ENCODE measurements at regions not wholly inside any gene's neighbourhood (a gene's known extent, or its start where the extent isn't known, plus 50 kb on each side); places are given as distances from the start of the nearest gene placed in this dataset.

DNA sequence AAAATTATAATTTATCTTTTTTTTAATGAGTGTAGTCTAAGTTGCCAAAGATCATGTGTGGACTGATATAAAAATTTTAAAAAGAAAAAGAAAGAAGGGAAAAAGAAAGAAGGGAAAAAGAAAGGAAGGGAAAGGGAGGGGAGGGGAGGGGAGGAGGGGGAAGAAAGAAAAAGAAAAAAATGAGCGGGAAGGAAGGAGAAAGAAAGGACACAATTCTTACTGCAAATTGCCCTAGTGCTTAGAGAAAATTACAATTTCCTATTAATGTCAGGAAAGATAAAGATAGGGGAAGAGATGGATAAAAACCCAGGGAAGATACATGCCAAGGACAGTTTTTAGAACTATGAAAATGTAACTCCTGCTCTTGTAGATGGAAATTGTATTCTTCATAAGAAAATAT lies 789.7 kb upstream of the GRAMD2B start:
- no peaks in the 10 kb centered on the region for H3K9me3 ChIP-seq
- in situ Hi-C loops (cut with MboI; ENCODE audit: low sequenced_read_pairs), result no loop called here
- no peak for DNase-seq (ENCODE audit: low spot score in 2 of 2)

DNA sequence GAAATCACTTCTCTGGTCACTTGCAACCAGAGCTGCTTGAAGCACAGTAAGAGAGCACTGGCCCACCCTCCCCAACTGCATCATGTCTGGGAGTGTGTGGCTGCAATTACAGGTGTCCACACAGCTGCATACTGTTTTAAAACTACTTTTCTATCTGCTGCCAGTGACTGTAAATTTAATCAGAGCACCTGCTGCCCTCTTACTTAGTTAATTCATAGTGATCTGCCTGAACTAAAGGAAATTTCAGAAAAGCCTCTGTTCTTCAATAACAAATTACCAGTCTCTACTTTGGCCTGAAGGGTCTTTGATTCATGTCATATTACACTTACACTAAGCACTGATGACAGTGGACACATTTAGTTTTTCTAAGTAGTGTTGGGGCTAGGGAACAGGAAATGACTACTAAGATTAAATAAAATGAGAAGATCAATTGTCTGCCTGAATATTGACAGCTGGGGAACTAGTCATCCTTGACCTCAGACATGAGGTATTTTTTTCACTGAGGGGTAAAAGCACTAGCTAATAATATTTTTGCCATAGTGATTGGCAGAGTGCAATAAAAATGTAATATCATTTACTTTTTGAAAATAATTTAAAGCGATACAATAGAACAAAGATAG lies 788.9 kb upstream of the GRAMD2B start:
- Histone ChIP-seq H3K4me1 (no peaks in the 10 kb centered on the region), H3K9me3 (no peaks in the 10 kb centered on the region), H3K27me3 (ENCODE audit: low read depth) (no peaks in the 10 kb centered on the region), H3K36me3 (replicated peaks) (no peaks in the 10 kb centered on the region), H3K4me3 (no peak overlapping the region)
- no peak for DNase-seq (ENCODE audit: low spot score in 2 of 2)
- in situ Hi-C loops (cut with MboI; ENCODE audit: low sequenced_read_pairs), result no loop called here

More for the DNA sequence above, 789.7 kb upstream of the GRAMD2B start:
- Histone ChIP-seq H3K4me1 (no peaks in the 10 kb centered on the region), H3K4me3 (no peak overlapping the region), H3K36me3 (replicated peaks) (no peaks in the 10 kb centered on the region), H3K27me3 (ENCODE audit: low read depth) (no peaks in the 10 kb centered on the region)

DNA sequence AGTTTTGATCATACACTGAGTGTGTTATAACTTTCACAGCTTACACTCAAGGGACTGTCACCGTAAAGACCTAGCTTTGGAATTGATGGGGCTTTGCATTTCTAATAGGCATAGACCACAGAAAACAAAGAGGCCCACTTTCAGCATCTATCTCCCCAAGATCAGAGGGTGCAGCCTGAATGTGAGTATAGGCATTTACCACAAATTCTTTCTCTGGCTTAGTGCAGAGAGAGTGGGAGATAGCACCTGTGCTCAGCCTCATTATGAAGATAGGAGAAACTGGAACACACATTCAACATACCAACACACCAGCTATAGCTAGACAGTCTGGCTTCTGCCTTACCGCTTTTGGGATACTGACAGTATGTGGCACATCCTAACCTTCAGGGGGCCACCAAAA lies 783.4 kb upstream of the GRAMD2B start:
- Histone ChIP-seq H3K36me3 (replicated peaks) (no peaks in the 10 kb centered on the region), H3K4me1 (no peaks in the 10 kb centered on the region), H3K9me3 (no peaks in the 10 kb centered on the region), H3K27me3 (ENCODE audit: low read depth) (no peaks in the 10 kb centered on the region), H3K4me3 (no peak overlapping the region)
- DNase-seq (ENCODE audit: low spot score in 2 of 2), result no peak
- in situ Hi-C loops (cut with MboI; ENCODE audit: low sequenced_read_pairs), result no loop called here

DNA sequence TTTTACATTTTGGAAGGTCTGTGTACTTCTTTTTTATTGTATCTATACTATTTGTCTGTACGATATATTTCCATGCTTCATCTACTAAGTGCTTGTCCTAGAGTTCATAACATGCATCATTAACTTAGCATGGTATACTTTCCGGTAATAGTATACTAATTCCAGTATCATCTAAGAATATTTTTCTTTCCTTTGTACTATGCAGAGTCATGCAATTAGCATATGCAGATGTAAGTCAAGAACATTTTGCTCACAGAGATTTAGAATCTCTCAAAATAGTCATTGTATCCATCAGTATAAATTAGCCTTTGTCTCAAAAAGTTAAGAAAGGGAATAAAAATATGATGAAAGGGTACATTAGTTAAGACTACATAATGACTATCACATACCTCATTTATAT lies 770.4 kb upstream of the GRAMD2B start:
- H3K4me1 ChIP-seq, result peaks cover 2% of the 10 kb centered on the region; the same call in 1 of the 2 replicates
- no peaks in the 10 kb centered on the region for H3K27me3 ChIP-seq (ENCODE audit: low read depth)
- no peaks in the 10 kb centered on the region for H3K9me3 ChIP-seq
- no peaks in the 10 kb centered on the region for H3K36me3 ChIP-seq (replicated peaks)
- in situ Hi-C loops (cut with MboI; ENCODE audit: low sequenced_read_pairs), result no loop called here
- H3K4me3 ChIP-seq, result no peak overlapping the region
- DNase-seq (ENCODE audit: low spot score in 2 of 2), result no peak

DNA sequence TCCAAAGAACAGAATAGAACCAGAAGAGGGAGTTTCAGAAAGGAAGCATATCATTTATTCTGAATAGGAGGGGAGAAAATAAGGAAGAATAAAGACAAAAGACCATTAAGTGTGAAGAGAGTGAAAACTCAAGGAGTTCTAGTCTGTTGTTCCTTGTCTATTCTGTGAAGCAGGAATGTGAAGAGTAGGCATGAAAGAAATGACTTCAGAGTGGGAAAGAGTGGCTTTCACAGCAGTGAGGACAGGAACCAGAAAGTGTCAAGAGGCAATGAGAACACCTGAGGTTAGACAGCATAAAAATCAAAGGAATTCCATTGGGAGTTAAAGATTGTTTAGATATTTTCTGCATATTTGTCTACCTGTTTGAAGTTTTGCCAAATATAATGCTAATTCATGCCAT lies 768.8 kb upstream of the GRAMD2B start:
- Histone ChIP-seq H3K36me3 (replicated peaks) (no peaks in the 10 kb centered on the region), H3K27me3 (ENCODE audit: low read depth) (no peaks in the 10 kb centered on the region), H3K9me3 (no peaks in the 10 kb centered on the region), H3K4me3 (no peak overlapping the region), H3K4me1 (peaks cover 2% of the 10 kb centered on the region; the same call in 1 of the 2 replicates)
- in situ Hi-C loops (cut with MboI; ENCODE audit: low sequenced_read_pairs), result no loop called here
- DNase-seq (ENCODE audit: low spot score in 2 of 2), result no peak

DNA sequence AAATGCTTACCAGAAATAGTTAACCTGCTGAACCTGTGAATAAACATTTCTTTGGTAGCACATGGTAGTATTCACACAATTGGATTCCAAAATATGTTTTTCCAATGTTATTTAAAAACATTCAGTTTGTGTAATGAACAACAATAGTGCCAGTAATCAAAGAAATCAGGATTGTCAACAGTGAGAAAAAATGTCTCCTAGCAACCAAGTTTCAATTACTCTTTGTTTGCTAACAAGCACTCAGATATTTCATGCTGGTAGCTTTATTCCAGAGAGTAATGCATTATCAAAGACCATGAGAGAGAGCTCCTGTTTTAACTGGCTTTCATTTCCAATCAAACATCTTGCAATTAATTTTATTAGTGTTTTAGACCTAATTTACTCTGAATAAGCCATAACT lies 768.1 kb upstream of the GRAMD2B start:
- H3K36me3 ChIP-seq (replicated peaks), result no peaks in the 10 kb centered on the region
- no peaks in the 10 kb centered on the region for H3K9me3 ChIP-seq
- in situ Hi-C loops (cut with MboI; ENCODE audit: low sequenced_read_pairs), result no loop called here
- H3K4me3 ChIP-seq, result no peak overlapping the region
- no peaks in the 10 kb centered on the region for H3K27me3 ChIP-seq (ENCODE audit: low read depth)
- peaks cover 4% of the 10 kb centered on the region; the same call in 1 of the 2 replicates for H3K4me1 ChIP-seq
- DNase-seq (ENCODE audit: low spot score in 2 of 2), result no peak

DNA sequence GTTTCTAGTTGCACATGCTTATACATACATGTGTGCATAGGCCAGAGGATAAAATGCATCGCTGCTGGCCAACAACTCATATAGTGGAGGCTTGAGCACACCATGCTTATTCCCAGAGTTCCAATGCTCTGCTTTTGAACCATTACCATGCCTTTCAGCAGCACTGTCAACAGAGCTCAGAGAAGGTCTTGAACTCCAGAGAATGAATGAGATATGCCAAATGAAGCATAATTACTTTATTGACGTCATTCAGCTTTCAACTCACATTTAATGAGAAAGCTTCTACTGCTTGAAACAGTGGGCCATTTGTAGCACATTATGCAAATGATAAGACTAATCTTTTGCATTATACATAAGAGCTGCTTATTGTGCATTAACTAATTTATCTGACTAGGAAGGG lies 765.3 kb upstream of the GRAMD2B start:
- in situ Hi-C loops (cut with MboI; ENCODE audit: low sequenced_read_pairs), result no loop called here

DNA sequence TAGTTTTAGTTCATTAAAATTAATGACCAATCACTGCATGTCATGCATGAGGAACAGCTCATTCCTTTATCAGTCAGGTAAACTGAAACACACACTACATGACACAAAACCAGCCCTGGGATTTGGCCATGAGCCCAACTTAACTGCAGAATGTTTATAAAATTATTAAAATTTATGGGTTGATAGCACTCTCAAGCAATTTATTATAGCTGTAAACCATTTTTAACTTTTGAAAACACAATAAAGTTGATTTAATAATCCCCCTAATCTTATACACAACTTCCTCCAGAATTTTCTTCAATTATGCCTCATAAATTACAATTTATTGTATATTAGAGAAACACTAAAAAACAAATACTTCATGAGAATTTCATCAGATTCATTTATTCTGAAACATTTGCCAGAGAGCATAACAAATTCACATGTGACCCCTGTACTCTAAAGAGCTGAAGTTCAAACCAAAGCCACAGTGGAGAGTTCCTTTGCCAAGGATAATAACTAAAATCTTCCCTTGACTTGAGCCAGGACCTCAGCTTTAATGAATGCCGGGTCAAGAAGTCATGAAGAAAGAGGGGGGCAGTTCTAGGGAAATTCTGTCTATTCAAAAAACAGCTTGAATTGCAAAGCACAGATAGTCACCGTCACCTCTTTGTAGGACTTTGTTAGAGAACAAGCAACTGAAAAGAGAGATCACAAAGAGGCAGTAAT lies 763.7 kb upstream of the GRAMD2B start:
- H3K4me1 ChIP-seq, result peaks cover 6% of the 10 kb centered on the region; the same call in 1 of the 2 replicates
- H3K36me3 ChIP-seq (replicated peaks), result no peaks in the 10 kb centered on the region
- H3K9me3 ChIP-seq, result no peaks in the 10 kb centered on the region
- in situ Hi-C loops (cut with MboI; ENCODE audit: low sequenced_read_pairs), result no loop called here
- no peak for DNase-seq (ENCODE audit: low spot score in 2 of 2)
- H3K4me3 ChIP-seq, result no peak overlapping the region
- no peaks in the 10 kb centered on the region for H3K27me3 ChIP-seq (ENCODE audit: low read depth)

More for the DNA sequence above, 765.3 kb upstream of the GRAMD2B start:
- Histone ChIP-seq H3K27me3 (ENCODE audit: low read depth) (no peaks in the 10 kb centered on the region), H3K4me3 (no peak overlapping the region), H3K9me3 (no peaks in the 10 kb centered on the region), H3K36me3 (replicated peaks) (no peaks in the 10 kb centered on the region), H3K4me1 (peaks cover 6% of the 10 kb centered on the region; the same call in 1 of the 2 replicates)
- DNase-seq (ENCODE audit: low spot score in 2 of 2), result no peak

DNA sequence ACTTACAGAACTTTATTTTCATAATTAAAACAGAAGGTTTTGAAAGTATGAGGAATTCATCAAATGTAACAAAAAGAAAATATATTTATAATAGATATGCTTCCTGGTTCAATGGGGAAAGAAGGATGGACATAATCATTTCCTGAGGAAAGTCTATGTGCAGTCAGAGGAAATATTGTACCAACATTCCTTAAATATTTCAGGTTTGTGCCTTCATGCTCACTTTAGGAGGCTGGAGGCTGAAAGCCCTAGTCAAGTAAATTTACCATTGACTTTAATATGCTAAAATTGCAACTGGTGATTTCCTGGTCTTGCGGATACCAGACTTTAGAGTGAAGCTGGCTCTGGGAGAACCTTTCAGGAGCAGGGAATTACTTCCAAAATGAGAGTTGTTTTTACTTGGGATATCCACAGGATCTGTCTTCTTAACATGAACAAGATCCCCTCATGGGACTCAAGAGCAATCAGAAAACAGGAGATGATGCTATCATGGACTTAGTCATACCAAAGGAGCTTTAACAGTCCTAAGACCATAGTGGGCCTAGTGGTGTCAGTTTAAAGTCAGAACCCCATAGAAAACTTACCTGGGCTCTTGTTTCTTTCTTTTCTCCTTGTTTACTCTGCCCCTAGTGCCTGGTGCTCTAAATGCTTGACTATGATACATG lies 762.8 kb upstream of the GRAMD2B start:
- H3K4me3 ChIP-seq, result no peak overlapping the region

DNA sequence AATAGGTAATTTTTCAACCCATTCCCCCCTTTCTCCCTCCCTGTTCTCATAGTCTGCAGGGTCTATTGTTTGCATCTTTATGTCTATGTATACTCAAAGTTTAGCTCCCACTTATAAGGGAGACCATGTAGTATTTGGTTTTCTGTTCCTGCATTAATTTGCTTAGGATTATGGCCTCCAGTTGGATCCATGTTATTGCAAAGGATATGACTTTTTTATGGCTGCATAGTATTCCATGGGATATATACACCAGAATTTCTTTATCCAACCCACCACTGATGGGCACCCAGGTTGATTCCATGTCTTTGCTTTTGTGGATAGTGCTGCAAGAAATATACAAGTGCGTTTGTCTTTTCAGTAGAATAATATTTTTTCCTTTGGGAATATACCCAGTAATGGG lies 761.6 kb upstream of the GRAMD2B start:
- no peak overlapping the region for H3K4me3 ChIP-seq
- H3K4me1 ChIP-seq, result peaks cover 6% of the 10 kb centered on the region; the same call in 1 of the 2 replicates
- no peaks in the 10 kb centered on the region for H3K36me3 ChIP-seq (replicated peaks)
- H3K27me3 ChIP-seq (ENCODE audit: low read depth), result no peaks in the 10 kb centered on the region
- H3K9me3 ChIP-seq, result no peaks in the 10 kb centered on the region
- in situ Hi-C loops (cut with MboI; ENCODE audit: low sequenced_read_pairs), result no loop called here
- no peak for DNase-seq (ENCODE audit: low spot score in 2 of 2)

More for the DNA sequence above, 762.8 kb upstream of the GRAMD2B start:
- H3K4me1 ChIP-seq, result peaks cover 6% of the 10 kb centered on the region; the same call in 1 of the 2 replicates
- H3K9me3 ChIP-seq, result no peaks in the 10 kb centered on the region
- H3K36me3 ChIP-seq (replicated peaks), result no peaks in the 10 kb centered on the region
- in situ Hi-C loops (cut with MboI; ENCODE audit: low sequenced_read_pairs), result no loop called here
- no peak for DNase-seq (ENCODE audit: low spot score in 2 of 2)
- no peaks in the 10 kb centered on the region for H3K27me3 ChIP-seq (ENCODE audit: low read depth)

DNA sequence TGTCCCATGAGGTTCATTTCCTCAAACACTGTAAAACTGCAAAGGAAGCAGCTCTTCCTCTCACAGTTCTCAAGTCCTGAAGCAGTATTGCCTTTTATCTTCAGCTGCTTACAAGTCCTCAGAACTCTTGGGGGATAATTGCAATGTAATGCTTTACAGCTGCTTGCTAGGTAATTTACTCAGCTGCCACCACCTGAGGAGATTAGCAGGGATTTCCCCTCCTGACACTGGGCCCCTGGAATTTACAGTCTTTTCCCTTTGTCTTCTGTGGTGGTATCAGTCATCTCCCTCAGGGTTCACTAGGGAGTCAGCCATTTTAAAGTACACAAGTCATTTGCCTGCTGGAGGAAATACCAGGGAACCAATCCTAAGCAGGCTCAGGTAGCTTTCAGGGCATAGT lies 754.3 kb upstream of the GRAMD2B start:
- H3K4me1 ChIP-seq, result peaks cover 12% of the 10 kb centered on the region
- H3K36me3 ChIP-seq (replicated peaks), result no peaks in the 10 kb centered on the region
- H3K4me3 ChIP-seq, result no peak overlapping the region
- H3K27me3 ChIP-seq (ENCODE audit: low read depth), result no peaks in the 10 kb centered on the region
- H3K9me3 ChIP-seq, result no peaks in the 10 kb centered on the region
- DNase-seq (ENCODE audit: low spot score in 2 of 2), result peak; percentile 25 to 33
- in situ Hi-C loops (cut with MboI; ENCODE audit: low sequenced_read_pairs), result no loop called here

DNA sequence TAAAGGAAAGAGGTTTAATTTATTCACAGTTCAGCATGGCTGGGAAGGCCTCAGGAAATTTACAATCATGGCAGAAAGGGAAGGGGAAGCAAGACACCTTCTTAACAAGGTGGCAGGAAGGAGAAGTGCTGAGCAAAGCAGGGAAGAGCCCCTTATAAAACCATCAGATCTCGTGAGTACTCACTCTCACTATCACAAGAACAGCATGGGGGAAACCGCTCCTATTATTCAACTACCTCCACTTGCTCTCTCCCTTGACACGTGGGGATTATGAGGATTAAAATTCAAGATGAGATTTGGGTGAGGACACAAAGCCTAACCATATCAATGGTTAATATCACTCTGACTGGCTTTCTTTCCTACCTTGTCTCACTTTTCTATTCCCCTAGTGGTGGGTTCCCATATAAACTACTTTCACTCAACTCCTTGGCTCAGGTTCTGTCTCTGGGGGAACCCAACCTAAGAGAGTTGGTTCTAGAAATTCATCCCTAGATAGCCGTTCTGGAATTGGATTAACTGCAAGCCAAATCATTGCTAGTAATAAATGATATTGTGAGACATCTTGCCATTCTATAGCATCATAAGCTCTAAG lies 749.8 kb upstream of the GRAMD2B start:
- in situ Hi-C loops (cut with MboI; ENCODE audit: low sequenced_read_pairs), result no loop called here
- Histone ChIP-seq H3K36me3 (replicated peaks) (no peaks in the 10 kb centered on the region), H3K4me3 (no peak overlapping the region), H3K4me1 (peaks cover 12% of the 10 kb centered on the region), H3K9me3 (no peaks in the 10 kb centered on the region), H3K27me3 (ENCODE audit: low read depth) (no peaks in the 10 kb centered on the region)
- no peak for DNase-seq (ENCODE audit: low spot score in 2 of 2)

DNA sequence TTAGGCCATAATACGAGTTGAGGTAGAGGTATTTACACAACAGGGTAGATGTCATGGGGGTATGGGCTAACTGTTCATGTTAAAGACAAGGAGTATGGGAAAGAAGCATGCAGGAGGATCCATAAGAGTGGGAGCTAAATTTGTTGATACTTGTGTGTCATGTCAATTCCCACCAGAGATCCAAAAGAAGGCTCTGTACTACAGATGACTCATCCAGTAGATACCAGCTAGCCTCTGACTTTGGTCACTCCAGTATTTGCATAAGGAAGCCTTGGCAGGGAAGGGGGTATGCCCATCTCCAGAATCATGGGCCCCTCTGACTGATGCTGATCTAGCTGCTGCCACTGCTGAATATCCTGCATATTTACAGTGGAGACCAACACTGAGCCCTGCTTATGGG lies 743.7 kb upstream of the GRAMD2B start:
- no peaks in the 10 kb centered on the region for H3K9me3 ChIP-seq
- in situ Hi-C loops (cut with MboI; ENCODE audit: low sequenced_read_pairs), result no loop called here
- no peak overlapping the region for H3K4me3 ChIP-seq
- no peaks in the 10 kb centered on the region for H3K27me3 ChIP-seq (ENCODE audit: low read depth)
- H3K4me1 ChIP-seq, result no peaks in the 10 kb centered on the region
- DNase-seq (ENCODE audit: low spot score in 2 of 2), result no peak
- H3K36me3 ChIP-seq (replicated peaks), result no peaks in the 10 kb centered on the region

DNA sequence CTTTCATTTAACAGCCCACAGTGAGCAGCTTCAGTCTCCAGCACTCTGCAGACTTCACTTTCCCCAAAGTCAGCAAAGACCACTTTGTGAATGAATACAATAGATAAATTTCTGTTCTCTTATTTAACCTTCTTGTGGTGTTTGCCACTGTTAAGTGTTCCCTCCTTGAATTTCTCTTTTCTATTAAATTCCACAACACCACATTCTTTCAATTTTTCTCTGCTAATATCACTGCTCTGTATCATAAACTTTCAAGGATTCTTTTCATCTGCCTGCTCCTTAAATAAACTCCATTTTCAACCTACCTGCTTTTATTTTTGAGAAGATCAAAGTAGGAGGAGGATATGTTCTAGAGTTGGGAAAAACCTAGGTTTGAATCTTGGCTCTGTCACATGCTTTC lies 739.5 kb upstream of the GRAMD2B start:
- Histone ChIP-seq H3K36me3 (replicated peaks) (no peaks in the 10 kb centered on the region), H3K4me3 (no peak overlapping the region), H3K27me3 (ENCODE audit: low read depth) (no peaks in the 10 kb centered on the region), H3K9me3 (no peaks in the 10 kb centered on the region), H3K4me1 (no peaks in the 10 kb centered on the region)
- in situ Hi-C loops (cut with MboI; ENCODE audit: low sequenced_read_pairs), result no loop called here
- DNase-seq (ENCODE audit: low spot score in 2 of 2), result no peak

All from HAP-1 (cell line).